GM23338 (cell line): ENCODE measurements at regions not wholly inside any gene's neighbourhood (a gene's known extent, or its start where the extent isn't known, plus 50 kb on each side); places are given as distances from the start of the nearest gene placed in this dataset.

Source experiments
- ATAC-seq: fragments of 200-7000 bp; cut with Tn5 transposase; 3 replicates; pipeline ENCODE4 v1.9.1; 2020
- DNase-seq: peaks from one replicate; pipeline ENCODE4 v3.0.0-alpha.2; 2015; ENCODE audit warnings: low spot score
- H2AFZ ChIP-seq: fragments of 200-600 bp; sonication (generic); 2 replicates; pipeline ENCODE4 v1.8.0; 2016; ENCODE audit warnings: antibody characterized with exemption, mild to moderate bottlenecking, moderate library complexity
- H3F3A ChIP-seq: fragments of 200-600 bp; sonication (generic); replicated peaks from 2 replicates; pipeline ENCODE4 v1.8.0; 2017; ENCODE audit warnings: antibody characterized with exemption, mixed run types, low read depth
- H3K27ac ChIP-seq: fragments of 200-600 bp; sonication (generic); 2 replicates; pipeline ENCODE4 v1.6.1; 2016; ENCODE audit warnings: low read depth
- H3K27me3 ChIP-seq: fragments of 200-600 bp; sonication (generic); 2 replicates; pipeline ENCODE4 v1.8.0; 2016; ENCODE audit warnings: mild to moderate bottlenecking, mixed run types, moderate library complexity; ENCODE audit not compliant: insufficient read depth
- H3K36me3 ChIP-seq: fragments of 200-600 bp; sonication (generic); 2 replicates; pipeline ENCODE4 v1.8.0; 2016; ENCODE audit warnings: mild to moderate bottlenecking; ENCODE audit not compliant: insufficient read depth
- H3K4me1 ChIP-seq: fragments of 200-600 bp; sonication (generic); 2 replicates; pipeline ENCODE4 v1.8.0; 2016; ENCODE audit warnings: mild to moderate bottlenecking, moderate library complexity; ENCODE audit not compliant: insufficient read depth
- H3K4me2 ChIP-seq: fragments of 200-600 bp; sonication (generic); 2 replicates; pipeline ENCODE4 v1.7.1; 2017; ENCODE audit warnings: mixed run types
- H3K4me3 ChIP-seq: fragments of 200-600 bp; sonication (generic); 2 replicates; pipeline ENCODE4 v1.6.1; 2016; ENCODE audit warnings: mixed run types
- H3K79me2 ChIP-seq: fragments of 200-600 bp; sonication (generic); replicated peaks from 2 replicates; pipeline ENCODE4 v1.8.0; 2017; ENCODE audit warnings: mild to moderate bottlenecking; ENCODE audit not compliant: insufficient read depth
- H3K9me2 ChIP-seq: fragments of 200-600 bp; sonication (generic); 2 replicates; pipeline ENCODE4 v1.8.0; 2017; ENCODE audit not compliant: insufficient read depth
- H4K20me1 ChIP-seq: fragments of 200-600 bp; sonication (generic); replicated peaks from 2 replicates; pipeline ENCODE4 v1.8.0; 2017; ENCODE audit warnings: mild to moderate bottlenecking; ENCODE audit not compliant: insufficient read depth
- H3K27ac Mint-ChIP-seq: 2 replicates; pipeline ENCODE4 v1.8.0; 2020; ENCODE audit warnings: inconsistent platforms, mild to moderate bottlenecking, moderate library complexity, mixed read lengths
- H3K27me3 Mint-ChIP-seq: 3 replicates; pipeline ENCODE4 v1.8.0; 2022; ENCODE audit warnings: low read depth, mild to moderate bottlenecking, moderate library complexity, mixed read lengths, inconsistent platforms; ENCODE audit not compliant: insufficient read depth, poor library complexity
- H3K36me3 Mint-ChIP-seq: 3 replicates; pipeline ENCODE4 v1.8.0; 2021; ENCODE audit warnings: low read depth, mild to moderate bottlenecking, inconsistent platforms, moderate library complexity, mixed read lengths
- H3K4me1 Mint-ChIP-seq: 3 replicates; pipeline ENCODE4 v1.8.0; 2020; ENCODE audit warnings: mild to moderate bottlenecking, inconsistent platforms, mixed read lengths
- H3K4me3 Mint-ChIP-seq: 3 replicates; pipeline ENCODE4 v1.8.0; 2021; ENCODE audit warnings: moderate library complexity, mild to moderate bottlenecking, inconsistent platforms, mixed read lengths
- H3K9me3 Mint-ChIP-seq: 3 replicates; pipeline ENCODE4 v1.8.0; 2020; ENCODE audit warnings: moderate library complexity, mild to moderate bottlenecking, inconsistent platforms, mixed read lengths
- CREB1 ChIP-seq: fragments of 250-450 bp; sonication (Bioruptor Pico); IDR thresholded peaks from 2 replicates; pipeline ENCODE4 v1.5.0; 2020; ENCODE audit warnings: low read depth, mild to moderate bottlenecking, moderate library complexity
- CTCF ChIP-seq, 2 experiments: fragments of 200-600 bp in 1 of 2; sonication (generic) in 1 of 2; conservative IDR thresholded peaks; 2 replicates each; pipeline versions ENCODE4 v1.5.1 to v1.6.1; 2016 to 2017; ENCODE audit warnings: antibody characterized with exemption in 2 of 2, low read depth in 2 of 2, mild to moderate bottlenecking in 2 of 2, moderate library complexity in 1 of 2
- ETS1 ChIP-seq: IDR thresholded peaks from 2 replicates; pipeline ENCODE4 v1.6.1; 2016; ENCODE audit warnings: antibody characterized with exemption
- EZH2 ChIP-seq: fragments of 200-600 bp; sonication (generic); IDR thresholded peaks from one replicate; pipeline ENCODE4 v1.8.0; 2017; ENCODE audit warnings: antibody characterized with exemption, mild to moderate bottlenecking, low read depth; ENCODE audit not compliant: unreplicated experiment
- EZH2phosphoT487 ChIP-seq: fragments of 200-600 bp; sonication (generic); IDR thresholded peaks from one replicate; pipeline ENCODE4 v1.8.1; 2018; ENCODE audit warnings: antibody characterized with exemption; ENCODE audit not compliant: unreplicated experiment
- JUNB ChIP-seq: IDR thresholded peaks from one replicate; pipeline ENCODE4 v1.6.1; 2016; ENCODE audit warnings: antibody characterized with exemption; ENCODE audit not compliant: unreplicated experiment
- NANOG ChIP-seq: IDR thresholded peaks from 2 replicates; pipeline ENCODE4 v1.6.1; 2016; ENCODE audit warnings: antibody characterized with exemption, borderline replicate concordance
- POLR2AphosphoS5 ChIP-seq: IDR thresholded peaks from 2 replicates; pipeline ENCODE4 v1.6.1; 2016; ENCODE audit warnings: antibody characterized with exemption, low read depth
- REST ChIP-seq: IDR thresholded peaks from one replicate; pipeline ENCODE4 v1.6.1; 2018; ENCODE audit warnings: antibody characterized with exemption; ENCODE audit not compliant: unreplicated experiment
- STAT1 ChIP-seq: IDR thresholded peaks from one replicate; pipeline ENCODE4 v1.6.1; 2016; ENCODE audit warnings: antibody characterized with exemption; ENCODE audit not compliant: unreplicated experiment
- ZNF114 ChIP-seq: fragments of 250-450 bp; sonication (Bioruptor Pico); IDR thresholded peaks from 2 replicates; pipeline ENCODE4 v1.5.0; 2020; ENCODE audit warnings: mild to moderate bottlenecking, moderate library complexity
- ZNF331 ChIP-seq: fragments of 250-450 bp; sonication (Bioruptor Pico); IDR thresholded peaks from 2 replicates; pipeline ENCODE4 v1.5.0; 2020; ENCODE audit warnings: low read depth, mild to moderate bottlenecking, moderate library complexity
- ZNF462 ChIP-seq: fragments of 250-450 bp; sonication (Bioruptor Pico); IDR thresholded peaks from 2 replicates; pipeline ENCODE4 v1.5.0; 2020; ENCODE audit warnings: mild to moderate bottlenecking, moderate library complexity

- no peak overlapping the region for H3K4me2 ChIP-seq
- no peak for ATAC-seq
- no peaks in the 10 kb centered on the region for H3K9me2 ChIP-seq
- Mint-ChIP-seq H3K27me3 (no peaks in the 10 kb centered on the region), H3K4me3 (no peak overlapping the region), H3K36me3 (no peaks in the 10 kb centered on the region), H3K9me3 (peaks cover 6% of the 10 kb centered on the region), H3K27ac (no peak overlapping the region), H3K4me1 (no peaks in the 10 kb centered on the region)
- no peak for DNase-seq
- H3K4me1 ChIP-seq, result no peaks in the 10 kb centered on the region
- TF ChIP-seq EZH2phosphoT487 (no peak), JUNB (no peak), ZNF462 (no peak), STAT1 (no peak), POLR2AphosphoS5 (no peak), EZH2 (no peak), REST (no peak), ZNF331 (no peak), CREB1 (CRISPR knock-in tag) (no peak), ETS1 (no peak), CTCF (conservative IDR thresholded peaks at IDR 0.05; ENCODE audit: low read depth in 2 of 2) (no peak), NANOG (no peak), ZNF114 (no peak)
- H3K79me2 ChIP-seq, result no peaks in the 10 kb centered on the region
- no peak overlapping the region for H2AFZ ChIP-seq
- H3K4me3 ChIP-seq, result no peak overlapping the region
- no peaks in the 10 kb centered on the region for H4K20me1 ChIP-seq
- H3K27me3 ChIP-seq, result no peaks in the 10 kb centered on the region
- H3F3A ChIP-seq, result no peaks in the 10 kb centered on the region
- no peaks in the 10 kb centered on the region for H3K36me3 ChIP-seq
- H3K27ac ChIP-seq, result no peak overlapping the region
These were observed 424.5 kb downstream of the FOXG1 start for GRCh38 chr14:29191092-29191491.
